Neural progenitor cell (in vitro differentiated cells): ENCODE measurements at regions not wholly inside any gene's neighbourhood (a gene's known extent, or its start where the extent isn't known, plus 50 kb on each side); places are given as distances from the start of the nearest gene placed in this dataset.

Source experiments
- DNase-seq: peaks from one replicate; pipeline ENCODE4 v3.0.0-alpha.2; 2016; ENCODE audit warnings: low spot score
- H2AFZ ChIP-seq: fragments of 200-600 bp; sonication (generic); replicated peaks from 2 replicates; pipeline ENCODE4 v1.6.1; 2016; ENCODE audit warnings: antibody characterized with exemption
- H3F3A ChIP-seq: fragments of 200-600 bp; sonication (generic); 2 replicates; pipeline ENCODE4 v1.6.1; 2016; ENCODE audit warnings: antibody characterized with exemption, low read depth
- H3K27ac ChIP-seq: fragments of 200-600 bp; sonication (generic); 2 replicates; pipeline ENCODE4 v1.5.1; 2016; ENCODE audit warnings: mild to moderate bottlenecking
- H3K27me3 ChIP-seq: fragments of 200-600 bp; sonication (generic); 2 replicates; pipeline ENCODE4 v1.6.1; 2016; ENCODE audit warnings: mild to moderate bottlenecking, moderate library complexity
- H3K36me3 ChIP-seq: fragments of 200-600 bp; sonication (generic); 2 replicates; pipeline ENCODE4 v1.5.1; 2016
- H3K4me1 ChIP-seq: fragments of 200-600 bp; sonication (generic); 2 replicates; pipeline ENCODE4 v1.6.1; 2016; ENCODE audit warnings: mixed run types
- H3K4me2 ChIP-seq: fragments of 200-600 bp; sonication (generic); 2 replicates; pipeline ENCODE4 v1.6.1; 2016
- H3K4me3 ChIP-seq: fragments of 200-600 bp; sonication (generic); 2 replicates; pipeline ENCODE4 v1.5.1; 2016
- H3K79me2 ChIP-seq: fragments of 200-600 bp; sonication (generic); 2 replicates; pipeline ENCODE4 v1.6.1; 2016; ENCODE audit warnings: low read depth
- H3K9ac ChIP-seq: fragments of 200-600 bp; sonication (generic); 2 replicates; pipeline ENCODE4 v1.6.1; 2016
- H3K9me3 ChIP-seq: fragments of 200-600 bp; sonication (generic); 2 replicates; pipeline ENCODE4 v1.5.1; 2016; ENCODE audit warnings: low read depth
- H4K20me1 ChIP-seq: fragments of 200-600 bp; sonication (generic); 2 replicates; pipeline ENCODE4 v1.6.1; 2016; ENCODE audit warnings: low read depth
- H3K27ac Mint-ChIP-seq: 3 replicates; pipeline ENCODE4 v1.8.0; 2021; ENCODE audit warnings: mixed read lengths
- H3K27me3 Mint-ChIP-seq: 2 replicates; pipeline ENCODE4 v1.8.0; 2022; ENCODE audit warnings: low read depth, mild to moderate bottlenecking, inconsistent platforms, moderate library complexity, mixed read lengths; ENCODE audit not compliant: insufficient read depth
- H3K36me3 Mint-ChIP-seq: 3 replicates; pipeline ENCODE4 v1.8.0; 2021; ENCODE audit warnings: mixed read lengths
- H3K4me1 Mint-ChIP-seq: 3 replicates; pipeline ENCODE4 v1.8.0; 2021; ENCODE audit warnings: mixed read lengths
- H3K4me3 Mint-ChIP-seq: 3 replicates; pipeline ENCODE4 v1.8.0; 2021; ENCODE audit warnings: mild to moderate bottlenecking, moderate library complexity, mixed read lengths
- H3K9me3 Mint-ChIP-seq: 3 replicates; pipeline ENCODE4 v1.8.0; 2020; ENCODE audit warnings: mixed read lengths
- EZH2 ChIP-seq: fragments of 200-600 bp; sonication (generic); IDR thresholded peaks from 2 replicates; pipeline ENCODE4 v1.6.1; 2017; ENCODE audit warnings: antibody characterized with exemption, mild to moderate bottlenecking, moderate library complexity
- EZH2phosphoT487 ChIP-seq: fragments of 200-600 bp; sonication (generic); IDR thresholded peaks from 2 replicates; pipeline ENCODE4 v1.6.1; 2017; ENCODE audit warnings: antibody characterized with exemption
- TF ChIP-seq, protein P1 (sequence below): fragments of 200-600 bp; sonication (generic); IDR thresholded peaks from 2 replicates; pipeline ENCODE4 v1.5.1; 2017; ENCODE audit warnings: antibody characterized with exemption, mild to moderate bottlenecking

DNA sequence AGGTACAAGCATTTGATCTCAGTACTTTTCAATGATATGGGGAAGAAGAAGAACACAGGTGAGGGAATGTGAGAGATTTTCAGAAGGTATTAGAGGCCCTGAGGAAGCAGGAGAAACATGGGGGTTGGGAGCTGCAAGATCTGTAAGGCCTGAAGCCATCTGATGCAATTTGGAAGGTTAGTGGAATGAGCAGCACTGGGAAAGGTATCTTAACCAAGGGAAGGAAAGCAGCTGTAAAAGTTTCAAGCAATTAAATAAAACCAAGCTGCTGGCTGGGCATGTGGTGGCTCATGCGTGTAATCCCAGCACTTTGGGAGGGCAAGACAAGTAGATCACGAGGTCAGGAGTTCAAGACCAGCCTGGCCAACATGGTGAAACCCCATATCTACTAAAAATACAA, 104.4 kb upstream of the PARP11 start:
- Histone ChIP-seq H3K79me2 (no peaks in the 10 kb centered on the region), H3K27ac (no peak overlapping the region), H3K9ac (no peak overlapping the region), H3K4me3 (no peak overlapping the region), H3K27me3 (no peaks in the 10 kb centered on the region), H2AFZ (no peak overlapping the region), H3F3A (no peaks in the 10 kb centered on the region), H4K20me1 (no peaks in the 10 kb centered on the region), H3K9me3 (no peaks in the 10 kb centered on the region), H3K4me2 (no peak overlapping the region), H3K4me1 (no peaks in the 10 kb centered on the region), H3K36me3 (no peaks in the 10 kb centered on the region)
- H3K27ac Mint-ChIP-seq: no peak overlapping the region
- no peaks in the 10 kb centered on the region for H3K4me1 Mint-ChIP-seq
- TF ChIP-seq, protein P1, sequence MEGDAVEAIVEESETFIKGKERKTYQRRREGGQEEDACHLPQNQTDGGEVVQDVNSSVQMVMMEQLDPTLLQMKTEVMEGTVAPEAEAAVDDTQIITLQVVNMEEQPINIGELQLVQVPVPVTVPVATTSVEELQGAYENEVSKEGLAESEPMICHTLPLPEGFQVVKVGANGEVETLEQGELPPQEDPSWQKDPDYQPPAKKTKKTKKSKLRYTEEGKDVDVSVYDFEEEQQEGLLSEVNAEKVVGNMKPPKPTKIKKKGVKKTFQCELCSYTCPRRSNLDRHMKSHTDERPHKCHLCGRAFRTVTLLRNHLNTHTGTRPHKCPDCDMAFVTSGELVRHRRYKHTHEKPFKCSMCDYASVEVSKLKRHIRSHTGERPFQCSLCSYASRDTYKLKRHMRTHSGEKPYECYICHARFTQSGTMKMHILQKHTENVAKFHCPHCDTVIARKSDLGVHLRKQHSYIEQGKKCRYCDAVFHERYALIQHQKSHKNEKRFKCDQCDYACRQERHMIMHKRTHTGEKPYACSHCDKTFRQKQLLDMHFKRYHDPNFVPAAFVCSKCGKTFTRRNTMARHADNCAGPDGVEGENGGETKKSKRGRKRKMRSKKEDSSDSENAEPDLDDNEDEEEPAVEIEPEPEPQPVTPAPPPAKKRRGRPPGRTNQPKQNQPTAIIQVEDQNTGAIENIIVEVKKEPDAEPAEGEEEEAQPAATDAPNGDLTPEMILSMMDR: no peak
- TF ChIP-seq EZH2: no peak
- no peak for TF ChIP-seq EZH2phosphoT487
- no peak for DNase-seq
- H3K27me3 Mint-ChIP-seq: peaks cover 4% of the 10 kb centered on the region
- peaks cover 27% of the 10 kb centered on the region for H3K9me3 Mint-ChIP-seq
- peaks cover 5% of the 10 kb centered on the region for H3K36me3 Mint-ChIP-seq
- H3K4me3 Mint-ChIP-seq: no peak overlapping the region

DNA sequence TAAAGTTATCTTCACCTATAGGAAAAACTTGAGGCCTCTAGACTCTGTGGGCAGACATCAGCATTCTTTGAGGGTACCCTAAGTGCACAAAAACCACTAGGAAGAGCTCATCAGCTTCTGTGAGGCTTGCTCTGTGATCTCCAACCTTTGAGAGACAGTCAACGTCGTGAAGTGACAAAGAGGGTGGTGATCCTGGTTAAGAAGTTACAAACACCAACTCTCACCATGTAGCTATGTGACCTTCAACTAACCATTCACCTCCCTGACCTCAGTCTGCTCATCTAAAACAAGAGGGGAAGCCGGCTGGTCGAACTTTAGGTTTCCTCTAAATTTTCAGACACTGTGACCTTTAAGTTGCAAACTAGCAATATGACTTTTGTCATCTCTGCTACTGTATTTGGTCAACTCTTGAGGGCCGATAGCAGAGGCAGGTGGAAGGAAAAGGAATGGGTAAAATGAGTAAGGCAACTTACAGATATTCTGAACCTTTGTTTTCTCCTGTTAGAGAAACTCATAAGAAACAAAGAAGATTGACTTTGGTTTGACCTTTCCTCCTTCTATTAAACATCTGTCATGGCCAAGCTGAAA, 103.2 kb upstream of the PARP11 start:
- Mint-ChIP-seq H3K9me3 (peaks cover 26% of the 10 kb centered on the region), H3K36me3 (peaks cover 5% of the 10 kb centered on the region)
- DNase-seq: no peak

DNA sequence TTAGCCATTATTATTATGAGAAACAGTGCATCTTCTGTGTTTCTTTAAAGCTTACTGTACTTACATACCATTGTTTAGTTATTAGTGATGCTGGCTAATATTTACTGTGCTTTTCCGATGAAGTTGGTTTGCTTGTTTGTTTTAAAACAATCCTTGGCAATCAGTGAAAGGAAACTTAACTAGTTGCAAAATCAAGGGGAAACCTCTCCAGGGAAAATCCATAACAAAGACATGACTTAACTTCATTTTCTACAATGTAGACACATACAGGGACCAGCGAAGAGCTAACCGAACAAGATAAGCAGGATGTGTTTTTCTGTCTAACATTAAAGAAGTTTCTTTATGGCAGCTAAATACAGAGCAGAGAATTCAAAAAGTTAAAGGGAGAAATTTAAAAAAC, 102.5 kb upstream of the PARP11 start:
- H3K9me3 ChIP-seq: no peaks in the 10 kb centered on the region
- TF ChIP-seq EZH2: no peak
- TF ChIP-seq EZH2phosphoT487: no peak
- TF ChIP-seq, protein P1: no peak
- H3K4me1 ChIP-seq: no peaks in the 10 kb centered on the region
- no peak overlapping the region for H3K4me3 ChIP-seq
- peaks cover 5% of the 10 kb centered on the region for H3K36me3 Mint-ChIP-seq
- no peak overlapping the region for H3K27ac Mint-ChIP-seq
- DNase-seq: no peak
- no peaks in the 10 kb centered on the region for H3K27me3 ChIP-seq
- no peak overlapping the region for H3K4me2 ChIP-seq
- H3K9me3 Mint-ChIP-seq: peaks cover 22% of the 10 kb centered on the region
- no peak overlapping the region for H3K4me3 Mint-ChIP-seq
- H3K27ac ChIP-seq: no peak overlapping the region
- no peak overlapping the region for H3K9ac ChIP-seq
- no peaks in the 10 kb centered on the region for H4K20me1 ChIP-seq
- H3K4me1 Mint-ChIP-seq: no peaks in the 10 kb centered on the region
- no peaks in the 10 kb centered on the region for H3K36me3 ChIP-seq
- no peak overlapping the region for H2AFZ ChIP-seq
- no peaks in the 10 kb centered on the region for H3K79me2 ChIP-seq
- H3F3A ChIP-seq: no peaks in the 10 kb centered on the region
- H3K27me3 Mint-ChIP-seq: peaks cover 6% of the 10 kb centered on the region

More for the DNA sequence above, 103.2 kb upstream of the PARP11 start:
- Histone ChIP-seq H3F3A (no peaks in the 10 kb centered on the region), H3K27me3 (no peaks in the 10 kb centered on the region), H3K9me3 (no peaks in the 10 kb centered on the region), H3K79me2 (no peaks in the 10 kb centered on the region), H3K4me3 (no peak overlapping the region), H3K4me1 (no peaks in the 10 kb centered on the region), H2AFZ (no peak overlapping the region), H4K20me1 (no peaks in the 10 kb centered on the region), H3K4me2 (no peak overlapping the region), H3K9ac (no peak overlapping the region), H3K36me3 (no peaks in the 10 kb centered on the region), H3K27ac (no peak overlapping the region)
- Mint-ChIP-seq H3K27ac (no peak overlapping the region), H3K27me3 (peaks cover 4% of the 10 kb centered on the region), H3K4me3 (no peak overlapping the region), H3K4me1 (no peaks in the 10 kb centered on the region)
- TF ChIP-seq, protein P1: no peak
- no peak for TF ChIP-seq EZH2phosphoT487
- TF ChIP-seq EZH2: no peak
